Fibroblast of the conjunctiva (primary cell): ENCODE measurements at regions not wholly inside any gene's neighbourhood (a gene's known extent, or its start where the extent isn't known, plus 50 kb on each side); places are given as distances from the start of the nearest gene placed in this dataset.
"Not testable (repeated sequence)": the region's sequence is repeated elsewhere in the genome, so short reads cannot be mapped to it uniquely, and the experiment has no call there.

Experiments
- DNase-seq: peaks from one replicate; pipeline ENCODE4 v3.0.0-alpha.2; 2010; ENCODE audit warnings: low read depth

GRCh38 chr2:65955259-65955658 is 479.7 kb upstream of the MEIS1 start:
- DNase-seq = no peak

DNA sequence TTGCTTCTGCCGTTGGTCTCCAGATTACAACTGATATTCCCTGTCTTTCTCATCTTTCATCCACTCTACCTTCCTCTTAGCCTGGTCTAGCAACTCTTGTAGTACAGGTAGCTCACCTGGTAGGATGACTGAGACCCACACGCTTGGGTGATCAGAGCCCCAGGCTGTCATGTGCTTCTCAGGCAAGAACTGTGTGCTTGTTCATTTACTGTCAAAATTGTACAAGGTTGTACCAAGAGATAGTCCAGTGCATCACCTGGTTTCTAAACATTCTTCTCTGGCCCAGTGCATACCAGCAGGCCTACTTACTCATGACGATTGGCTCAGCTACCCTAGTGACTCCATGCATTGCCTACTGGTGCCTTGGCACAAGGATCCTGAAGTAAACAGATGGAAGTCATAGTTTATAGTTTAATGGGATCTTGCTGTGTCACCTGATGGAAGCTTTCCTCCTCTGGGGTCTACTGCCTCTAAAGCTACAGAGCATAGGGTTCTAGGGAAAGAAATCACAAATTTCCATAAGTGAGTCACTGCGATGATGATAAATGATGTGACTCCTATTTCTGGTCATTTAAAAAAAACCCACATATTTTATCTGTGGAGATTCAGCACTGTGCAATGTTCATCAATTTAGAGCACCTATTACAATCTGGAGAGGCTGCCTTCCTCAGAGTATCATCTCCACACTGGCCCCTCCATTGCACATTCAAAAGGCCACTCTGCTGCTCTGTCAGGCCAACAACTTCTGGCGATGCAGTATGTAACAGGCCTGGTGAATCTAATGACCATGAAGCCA is 481.8 kb upstream of the MEIS1 start:
- DNase-seq = no peak

DNA sequence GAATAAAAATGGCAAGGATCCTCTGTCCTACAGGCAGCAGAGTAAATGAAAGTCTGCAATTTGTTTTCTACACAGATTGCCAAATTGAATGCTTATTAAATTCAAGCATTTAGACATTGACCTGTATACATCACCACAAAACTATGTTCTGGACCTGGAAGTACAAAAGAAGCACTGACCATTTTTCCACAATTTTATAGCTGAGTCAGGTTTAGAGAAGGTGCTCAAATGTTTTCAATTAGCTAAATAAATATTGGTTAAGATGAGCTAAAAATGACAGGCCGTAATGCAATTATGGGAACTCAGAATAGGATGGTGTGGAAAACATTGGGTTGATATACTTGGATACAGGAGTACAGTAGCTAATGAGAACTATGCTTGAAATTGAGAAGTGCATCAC is 490.7 kb upstream of the MEIS1 start:
- no peak for DNase-seq

DNA sequence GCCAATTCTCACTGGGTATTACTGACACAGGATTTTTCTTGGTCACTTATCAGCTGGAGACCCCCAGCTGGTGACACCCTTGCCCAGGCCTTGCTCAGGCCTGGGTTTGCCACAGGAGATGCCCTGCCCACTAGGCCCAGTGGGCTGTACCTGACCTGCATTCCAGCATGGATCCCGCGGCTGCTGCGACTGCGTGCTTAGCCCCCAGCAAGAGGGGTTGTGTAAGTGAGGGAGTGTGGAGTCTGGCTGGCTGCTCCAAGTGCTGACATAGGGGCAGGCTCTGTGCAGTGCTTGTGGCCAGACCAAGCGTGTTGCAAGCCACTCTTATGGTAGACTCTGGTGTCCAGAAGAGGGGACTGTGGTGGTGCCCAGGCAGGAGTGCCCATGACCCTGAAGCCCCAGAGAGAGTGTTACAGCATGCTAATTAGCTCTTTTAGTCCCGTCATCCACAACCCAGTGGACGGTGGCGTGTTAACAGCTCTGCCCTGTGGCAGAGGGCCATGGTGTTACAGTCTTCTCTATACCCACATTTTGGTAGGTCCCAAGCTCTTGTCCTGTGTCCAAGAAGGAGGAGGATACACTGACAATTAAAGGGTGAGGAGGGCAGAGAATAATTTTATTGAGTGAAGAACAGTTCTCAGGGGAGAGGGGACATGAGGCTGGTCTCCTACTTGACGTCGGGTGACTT is 491.7 kb upstream of the MEIS1 start:
- no peak for DNase-seq

DNA sequence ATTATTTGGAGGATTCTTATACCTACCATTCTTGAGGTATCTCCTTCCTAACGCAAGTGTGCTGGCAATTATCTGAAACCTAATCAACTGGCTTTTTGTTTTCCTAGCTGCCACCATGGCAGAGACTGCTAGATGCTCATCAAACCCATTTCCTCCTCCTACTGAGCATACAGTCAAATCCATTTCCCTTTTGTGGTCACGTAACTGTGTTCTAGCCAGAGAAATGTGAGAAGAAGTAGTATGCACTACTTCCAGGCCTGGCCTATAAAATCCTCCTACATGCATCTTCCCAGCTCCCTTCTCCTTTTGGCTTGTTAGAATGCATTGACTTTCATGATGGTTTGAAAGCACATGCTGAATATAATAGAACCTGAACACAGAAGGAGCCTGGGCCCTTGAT is 494.1 kb upstream of the MEIS1 start:
- no peak for DNase-seq

GRCh38 chr2:65939687-65940086 is 495.2 kb upstream of the MEIS1 start:
- no peak for DNase-seq

- DNase-seq = no peak
These were observed 497.4 kb upstream of the MEIS1 start for GRCh38 chr2:65937379-65938160.

GRCh38 chr2:65934992-65935629 is 499.8 kb upstream of the MEIS1 start:
- DNase-seq = no peak

DNA sequence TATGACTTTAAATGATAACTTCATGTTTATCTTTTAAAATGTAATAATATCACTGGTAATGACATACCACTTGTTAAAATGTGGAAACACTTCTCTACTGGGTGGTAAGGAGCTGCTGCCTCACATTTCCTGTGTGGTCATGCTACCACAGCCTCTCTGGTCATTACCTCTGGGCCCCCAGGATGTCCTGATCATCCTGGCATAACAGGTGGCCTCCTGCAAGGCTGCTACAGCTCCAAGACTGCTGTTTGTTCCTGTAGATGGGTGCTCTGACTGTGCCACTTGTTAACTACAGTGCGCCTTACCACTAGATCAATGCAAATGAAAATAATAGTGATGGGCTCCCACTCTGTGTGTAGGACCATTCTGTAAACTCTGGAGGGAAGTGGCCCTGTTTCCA is 500.2 kb upstream of the SPRED2 start:
- DNase-seq = no peak

DNA sequence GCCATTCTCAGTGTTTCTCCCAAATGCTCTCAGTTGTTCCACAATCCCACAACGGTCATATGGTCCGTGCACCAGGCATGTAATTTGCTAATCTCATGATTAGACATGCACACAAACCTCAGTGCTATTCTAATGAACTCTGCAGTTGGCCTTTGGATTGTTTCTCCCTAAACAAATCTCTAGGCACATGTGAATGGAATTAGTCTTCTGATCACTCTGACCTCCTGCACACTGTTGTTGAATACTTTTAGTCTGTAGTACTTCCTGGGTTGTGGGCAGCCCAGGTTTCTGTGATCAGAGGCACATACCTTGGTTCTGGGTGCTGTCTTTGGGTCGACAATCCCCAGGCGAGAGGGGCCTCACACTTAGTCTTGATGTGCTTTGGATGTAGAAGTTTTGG is 498.7 kb upstream of the SPRED2 start:
- no peak for DNase-seq

GRCh38 chr2:65930259-65930658 is 497.9 kb upstream of the SPRED2 start:
- no peak for DNase-seq

DNA sequence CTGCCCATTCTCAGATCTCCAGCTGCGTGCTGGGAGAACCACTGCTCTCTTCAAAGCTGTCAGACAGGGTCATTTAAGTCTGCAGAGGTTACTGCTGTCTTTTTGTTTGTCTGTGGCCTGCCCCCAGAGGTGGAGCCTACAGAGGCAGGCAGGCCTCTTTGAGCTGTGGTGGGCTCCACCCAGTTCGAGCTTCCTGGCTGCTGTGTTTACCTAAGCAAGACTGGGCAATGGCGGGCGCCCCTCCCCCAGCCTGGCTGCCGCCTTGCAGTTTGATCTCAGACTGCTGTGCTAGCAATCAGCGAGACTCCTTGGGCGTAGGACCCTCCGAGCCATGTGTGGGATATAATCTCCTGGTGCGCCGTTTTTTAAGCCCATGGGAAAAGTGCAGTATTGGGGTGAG is 497.3 kb upstream of the SPRED2 start:
- not testable (repeated sequence) for DNase-seq

DNA sequence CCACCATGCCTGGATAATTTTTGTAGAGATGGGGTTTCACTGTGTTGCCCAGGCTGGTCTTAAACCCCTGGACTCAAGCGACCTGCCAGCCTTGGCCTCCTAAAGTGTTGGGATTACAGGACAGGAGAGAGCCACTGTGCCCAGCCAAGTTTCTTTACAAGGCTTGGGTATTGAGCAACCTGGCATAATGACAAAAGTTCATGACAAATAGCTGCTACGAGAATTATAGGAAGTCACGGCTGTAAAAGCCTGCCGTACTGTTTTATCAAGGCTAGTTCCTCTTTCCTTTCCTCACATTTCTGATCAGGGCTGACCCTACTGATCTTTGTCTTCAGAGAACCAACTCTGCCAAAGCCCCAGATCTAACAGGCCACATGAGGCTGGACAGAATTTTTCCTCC is 490.4 kb upstream of the SPRED2 start:
- no peak for DNase-seq

- DNase-seq = no peak
These were observed 489.6 kb upstream of the SPRED2 start for GRCh38 chr2:65922030-65922429.

DNA sequence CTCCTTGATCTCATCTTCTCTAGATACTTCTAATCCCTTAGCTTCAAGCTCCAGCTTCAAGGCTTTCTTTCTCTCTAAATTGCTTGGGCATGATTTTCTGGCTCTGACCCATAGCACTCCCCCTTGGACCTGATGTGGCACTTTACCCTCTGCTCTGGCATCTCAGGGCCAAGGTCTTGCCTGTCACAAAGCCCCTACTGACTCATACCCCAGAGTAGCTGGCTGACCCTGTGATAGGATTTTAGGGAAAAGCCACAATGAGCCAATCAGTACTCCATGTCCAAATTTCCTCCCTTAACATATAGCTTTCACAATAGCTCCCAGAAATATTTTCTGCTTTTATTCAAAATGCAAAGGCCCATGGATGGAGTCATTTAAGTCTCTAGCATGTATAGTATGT is 488.7 kb upstream of the SPRED2 start:
- DNase-seq = no peak

GRCh38 chr2:65920659-65921058 is 488.3 kb upstream of the SPRED2 start:
- no peak for DNase-seq

DNA sequence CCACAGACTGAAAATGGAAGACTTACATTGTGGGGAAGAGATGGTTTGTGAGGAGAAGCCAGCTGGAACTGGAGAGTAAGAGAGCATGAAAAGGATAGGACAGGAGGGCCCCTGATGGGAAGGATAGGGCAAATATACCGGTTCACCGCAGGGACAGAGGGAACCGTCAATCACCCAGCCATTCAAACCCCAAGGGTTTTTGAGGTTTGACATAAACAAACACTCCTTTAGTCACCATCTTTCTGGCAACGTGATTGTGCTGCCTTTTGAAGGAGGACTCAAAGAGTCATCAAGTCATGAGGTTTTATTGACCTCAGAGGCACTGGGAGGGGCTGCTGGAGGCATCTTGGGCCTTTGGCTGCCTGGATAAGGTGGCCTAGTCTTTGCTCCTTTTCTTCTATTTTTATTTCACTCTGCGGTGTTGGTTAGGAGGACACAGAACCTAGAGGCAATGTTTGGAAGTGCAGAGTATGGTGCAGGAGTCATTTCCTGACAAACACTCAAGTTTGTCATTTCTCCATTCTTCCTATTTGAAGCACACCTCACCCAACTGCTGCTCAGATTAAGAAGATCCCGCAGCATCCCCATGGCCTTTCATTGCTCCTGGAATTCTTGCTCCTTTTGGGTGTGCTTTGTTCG is 487.3 kb upstream of the SPRED2 start:
- no peak for DNase-seq

DNA sequence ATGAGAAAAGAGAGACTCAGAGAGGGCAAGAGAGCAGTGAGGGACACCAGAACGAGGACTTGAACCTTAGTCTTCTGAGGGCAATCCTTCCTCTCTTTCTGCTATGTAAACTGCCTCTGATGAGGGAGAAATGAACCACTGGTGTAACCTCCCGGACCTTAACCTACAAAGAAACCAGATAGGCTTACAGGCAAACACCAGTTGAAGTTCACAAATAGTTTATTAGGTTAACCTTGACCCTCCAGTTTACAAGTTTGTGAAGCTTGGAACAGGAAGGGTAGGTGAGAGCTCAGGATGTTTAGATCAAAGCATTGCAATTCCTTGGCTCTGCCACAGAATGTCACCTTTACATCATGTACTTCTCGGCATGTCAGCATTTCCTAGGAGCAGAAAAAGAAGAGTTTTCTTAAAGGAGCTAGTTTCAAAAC is 486.4 kb upstream of the SPRED2 start:
- DNase-seq = no peak

- DNase-seq = no peak
These were observed 485.6 kb upstream of the SPRED2 start for GRCh38 chr2:65917986-65918385.

DNA sequence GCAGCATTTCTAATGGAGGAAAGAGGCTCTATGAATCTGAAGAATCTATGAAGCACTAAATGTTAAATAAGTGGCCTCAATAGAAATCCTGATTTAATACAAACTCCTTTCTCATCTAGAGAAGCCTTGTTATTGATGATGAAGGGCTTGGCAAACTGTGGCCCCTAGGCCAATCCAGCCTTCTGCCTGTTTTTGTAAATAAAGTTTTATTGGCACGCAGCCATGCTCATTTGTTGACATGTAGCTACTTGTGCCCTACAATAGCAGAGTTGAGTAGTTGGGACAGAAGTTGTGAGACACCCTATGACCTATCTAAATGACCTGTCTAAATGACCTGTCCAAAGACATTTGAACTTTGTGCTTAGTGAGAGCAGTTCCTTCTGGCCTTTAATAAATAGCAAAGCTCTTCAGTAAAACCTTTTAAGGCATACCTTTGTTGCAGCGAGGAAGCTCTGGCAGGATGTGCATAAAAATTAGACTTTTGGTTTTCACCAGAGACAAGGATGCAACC is 484.4 kb upstream of the SPRED2 start:
- no peak for DNase-seq

DNA sequence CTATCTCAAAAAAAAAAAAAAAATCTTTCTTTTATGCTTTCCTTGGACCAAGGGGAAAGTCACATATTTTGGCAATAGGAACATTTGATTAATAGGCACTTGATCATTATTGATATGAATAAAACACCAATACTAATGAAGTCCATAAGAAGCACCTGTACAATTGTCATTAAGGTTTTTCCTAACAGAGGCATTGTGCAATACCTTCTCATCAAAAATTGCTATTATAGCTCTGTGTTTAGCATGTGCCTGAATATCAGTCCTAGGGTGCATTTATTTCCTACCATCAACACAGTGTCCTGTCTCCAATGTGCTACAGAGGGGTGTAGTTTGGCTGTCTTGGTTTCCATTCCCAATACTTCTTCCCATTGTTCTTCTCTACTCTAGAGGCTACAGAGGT is 483.8 kb upstream of the SPRED2 start:
- DNase-seq = no peak

GRCh38 chr2:65915273-65915672 is 482.9 kb upstream of the SPRED2 start:
- no peak for DNase-seq
